OCI-LY3 (cell line): ENCODE measurements at regions not wholly inside any gene's neighbourhood (a gene's known extent, or its start where the extent isn't known, plus 50 kb on each side); places are given as distances from the start of the nearest gene placed in this dataset.

ENCODE experiments used
- H2AFZ ChIP-seq: fragments of 200-600, 300-600 bp; shearing (Covaris generic); 2 replicates; pipeline ENCODE4 v1.6.0; 2014; ENCODE audit warnings: antibody characterized with exemption, low read depth, low read length
- H3K27ac ChIP-seq: fragments of 200-600, 300-600 bp; sonication (generic); 2 replicates; pipeline ENCODE4 v1.5.1; 2014; ENCODE audit warnings: mild to moderate bottlenecking, low read length, moderate library complexity, mixed read lengths
- H3K27me3 ChIP-seq: fragments of 200-600, 300-600 bp; sonication (generic); 2 replicates; pipeline ENCODE4 v1.6.1; 2014; ENCODE audit warnings: low read depth, low read length, mixed read lengths
- H3K36me3 ChIP-seq: fragments of 200-600, 300-600 bp; sonication (generic); replicated peaks from 2 replicates; pipeline ENCODE3; 2014; ENCODE audit warnings: low read depth, low read length, mixed read lengths
- H3K4me1 ChIP-seq: fragments of 300-600, 200-600 bp; sonication (generic); 2 replicates; pipeline ENCODE4 v1.6.1; 2014; ENCODE audit warnings: low read length, mixed read lengths
- H3K4me2 ChIP-seq: fragments of 200-600, 300-600 bp; sonication (generic); 2 replicates; pipeline ENCODE4 v1.6.1; 2014; ENCODE audit warnings: low read length, mixed read lengths
- H3K4me3 ChIP-seq: fragments of 300-600, 200-600 bp; sonication (generic); 2 replicates; pipeline ENCODE4 v1.5.1; 2014; ENCODE audit warnings: antibody characterized with exemption, mild to moderate bottlenecking, low read length, moderate library complexity
- H3K79me2 ChIP-seq: fragments of 300-600, 200-600 bp; shearing (Covaris generic); 2 replicates; pipeline ENCODE4 v1.6.1; 2014; ENCODE audit warnings: mild to moderate bottlenecking, low read length, mixed read lengths
- H3K9ac ChIP-seq: fragments of 300-600, 200-600 bp; shearing (Covaris generic); 2 replicates; pipeline ENCODE4 v1.6.0; 2014; ENCODE audit warnings: mild to moderate bottlenecking, low read length, moderate library complexity
- H3K9me3 ChIP-seq: fragments of 200-600, 300-600 bp; shearing (Covaris generic); 2 replicates; pipeline ENCODE4 v1.6.1; 2014; ENCODE audit warnings: low read length, mixed read lengths; ENCODE audit not compliant: insufficient read depth
- H4K20me1 ChIP-seq: fragments of 200-600, 300-600 bp; sonication (generic); 2 replicates; pipeline ENCODE4 v1.6.1; 2016; ENCODE audit warnings: low read length, mixed read lengths; ENCODE audit not compliant: insufficient read depth
- CTCF ChIP-seq: fragments of 200-600, 300-600 bp; sonication (generic); IDR thresholded peaks from 2 replicates; pipeline ENCODE4 v1.5.1; 2014; ENCODE audit warnings: antibody characterized with exemption, low read length, low read depth
- EZH2phosphoT487 ChIP-seq: fragments of 200-600 bp; shearing (Covaris generic); IDR thresholded peaks from 2 replicates; pipeline ENCODE4 v1.6.1; 2018; ENCODE audit warnings: antibody characterized with exemption, mixed run types, low read depth

- no peak overlapping the region for H3K9ac ChIP-seq
Observed at GRCh38 chr13:50187352-50188029, 172.2 kb downstream of the KCNRG start.

GRCh38 chr13:50188696-50189095, 173.5 kb downstream of the KCNRG start:
- H3K79me2 ChIP-seq: no peaks in the 10 kb centered on the region
- H3K36me3 ChIP-seq: no peaks in the 10 kb centered on the region
- H3K9ac ChIP-seq: no peak overlapping the region
- no peaks in the 10 kb centered on the region for H4K20me1 ChIP-seq
- no peak overlapping the region for H2AFZ ChIP-seq
- H3K27ac ChIP-seq: no peak overlapping the region
- no peak overlapping the region for H3K4me2 ChIP-seq
- TF ChIP-seq EZH2phosphoT487 (no peak), CTCF (no peak)
- H3K4me1 ChIP-seq: peaks cover 7% of the 10 kb centered on the region; the same call in 1 of the 2 replicates
- no peak overlapping the region for H3K4me3 ChIP-seq
- H3K27me3 ChIP-seq: 0 out of 2 replicates have a peak, but pooled peaks cover 3% of the 10 kb centered on the region
- no peaks in the 10 kb centered on the region for H3K9me3 ChIP-seq

More at GRCh38 chr13:50187352-50188029, 172.2 kb downstream of the KCNRG start:
- Histone ChIP-seq H3K36me3 (no peaks in the 10 kb centered on the region), H3K27me3 (0 out of 2 replicates have a peak, but pooled peaks cover 2% of the 10 kb centered on the region), H3K4me3 (no peak overlapping the region), H3K27ac (no peak overlapping the region), H3K4me2 (no peak overlapping the region), H4K20me1 (no peaks in the 10 kb centered on the region), H3K4me1 (peaks cover 7% of the 10 kb centered on the region; the same call in 1 of the 2 replicates), H3K9me3 (no peaks in the 10 kb centered on the region), H2AFZ (no peak overlapping the region), H3K79me2 (no peaks in the 10 kb centered on the region)
- no peak for TF ChIP-seq CTCF
- no peak for TF ChIP-seq EZH2phosphoT487

- Histone ChIP-seq H3K79me2 (no peaks in the 10 kb centered on the region), H3K4me1 (peaks cover 7% of the 10 kb centered on the region; the same call in 1 of the 2 replicates), H3K36me3 (no peaks in the 10 kb centered on the region), H2AFZ (no peak overlapping the region), H3K9ac (no peak overlapping the region), H3K27me3 (0 out of 2 replicates have a peak, but pooled peaks cover 3% of the 10 kb centered on the region), H3K4me2 (no peak overlapping the region), H4K20me1 (no peaks in the 10 kb centered on the region), H3K27ac (no peak overlapping the region), H3K9me3 (no peaks in the 10 kb centered on the region), H3K4me3 (no peak overlapping the region)
- TF ChIP-seq CTCF (peak; percentile 55), EZH2phosphoT487 (no peak)
Observed at GRCh38 chr13:50189450-50189849, 174.2 kb downstream of the KCNRG start.

- Histone ChIP-seq H3K4me3 (no peak overlapping the region), H3K9me3 (no peaks in the 10 kb centered on the region), H4K20me1 (no peaks in the 10 kb centered on the region), H3K4me1 (peaks cover 7% of the 10 kb centered on the region; the same call in 1 of the 2 replicates), H3K9ac (no peak overlapping the region), H3K27ac (no peak overlapping the region), H2AFZ (no peak overlapping the region), H3K27me3 (0 out of 2 replicates have a peak, but pooled peaks cover 3% of the 10 kb centered on the region), H3K36me3 (no peaks in the 10 kb centered on the region), H3K79me2 (no peaks in the 10 kb centered on the region), H3K4me2 (no peak overlapping the region)
- TF ChIP-seq EZH2phosphoT487 (no peak), CTCF (no peak)
Observed at GRCh38 chr13:50191004-50191403, 175.8 kb downstream of the KCNRG start.
